Psoas muscle (tissue), 7 donors: ENCODE measurements at regions not wholly inside any gene's neighbourhood (a gene's known extent, or its start where the extent isn't known, plus 50 kb on each side); places are given as distances from the start of the nearest gene placed in this dataset.

Source experiments
- ATAC-seq, 4 donors: fragments of 200-7000 bp; cut with Tn5 transposase; one replicate each; pipeline ENCODE4 v1.9.1; 2020; ENCODE audit warnings: moderate library complexity in 3 of 4, mild to moderate bottlenecking in 2 of 4
- DNase-seq, 2 donors: peaks; one replicate each; pipeline ENCODE4 v3.0.0-alpha.2; 2020
- H3K27ac ChIP-seq: fragments of 200-600 bp; one replicate; pipeline ENCODE4 v1.8.0; 2022
- H3K27me3 ChIP-seq, 3 donors: fragments of 200-600 bp in 1 of 3; one replicate each; pipeline versions ENCODE4 v1.6.1 to v1.8.0; 2013 to 2022; ENCODE audit warnings: low read length in 2 of 3, mild to moderate bottlenecking in 2 of 3, moderate library complexity in 1 of 3; ENCODE audit not compliant: insufficient read depth in 3 of 3
- H3K36me3 ChIP-seq, 2 donors: fragments of 200-600 bp in 1 of 2; one replicate each; pipeline versions ENCODE4 v1.6.1 to v1.8.0; 2013 to 2022; ENCODE audit warnings: low read depth in 1 of 2, mild to moderate bottlenecking in 1 of 2, moderate library complexity in 1 of 2; ENCODE audit not compliant: insufficient read depth in 1 of 2
- H3K4me1 ChIP-seq: fragments of 200-600 bp; one replicate; pipeline ENCODE4 v1.8.0; 2022
- H3K4me3 ChIP-seq: fragments of 200-600 bp; one replicate; pipeline ENCODE4 v1.8.0; 2022; ENCODE audit warnings: mild to moderate bottlenecking
- H3K9me3 ChIP-seq: fragments of 200-600 bp; one replicate; pipeline ENCODE4 v1.8.0; 2022
- CTCF ChIP-seq: fragments of 200-600 bp; IDR thresholded peaks from one replicate; pipeline ENCODE4 v1.8.0; 2022; ENCODE audit warnings: antibody characterized with exemption
- WGBS, 3 donors: extraction: QIAGEN DNeasy Blood & Tissue Kit; methylation state at CpG; one replicate each; pipeline versions ENCODE4 v1.1.6 to v1.1.7; 2013; 5-methylcytosine and 5-hydroxymethylcytosine counted together
- intact Hi-C, 2 donors: fragments of 100-400 bp; cut with DNase I; formaldehyde crosslinking; loops; one replicate each; pipeline versions ENCODE4 v1.11.0 to v1.14.2; 2022
- donor health status: healthy with polysubstance abuse.
- donor health status: DM: no; HTN: no; CAD: no; lungs with moderate emphysema.
- donor health status: Bipolar disorder and iron deficiency.
- donor health status: healthy.
- donor health status: DM: yes; HTN: yes; CAD: no.
- donor health status: DM: no; HTN: no; CAD: no.
- donor health status: DM: yes; HTN: yes; CAD: no.

- Histone ChIP-seq H3K4me3 (no peak overlapping the region), H3K9me3 (no peaks in the 10 kb centered on the region), H3K27ac (no peak overlapping the region), H3K4me1 (no peaks in the 10 kb centered on the region), H3K36me3 (no peaks in the 10 kb centered on the region), H3K27me3 (no peaks in the 10 kb centered on the region)
- WGBS, 3 donors: 39 to 50% (median 45%) methylated on average over 2 of the region's 2 CpGs
- intact Hi-C loops: no loop called here
- TF ChIP-seq CTCF: no peak
- ATAC-seq: no peak
- no peak for DNase-seq
These were observed 214.2 kb upstream of the PCDH10 start for GRCh38 chr4:132934911-132935310.

GRCh38 chr4:132955146-132955545, 193.9 kb upstream of the PCDH10 start:
- ATAC-seq: no peak
- no peaks in the 10 kb centered on the region for H3K4me1 ChIP-seq
- H3K9me3 ChIP-seq: no peaks in the 10 kb centered on the region
- intact Hi-C loops: no loop called here
- no peak for TF ChIP-seq CTCF
- H3K36me3 ChIP-seq: no peaks in the 10 kb centered on the region
- no peaks in the 10 kb centered on the region for H3K27me3 ChIP-seq
- no peak for DNase-seq
- no peak overlapping the region for H3K4me3 ChIP-seq
- no peak overlapping the region for H3K27ac ChIP-seq

- TF ChIP-seq CTCF: no peak
- Histone ChIP-seq H3K4me1 (no peaks in the 10 kb centered on the region), H3K36me3 (no peaks in the 10 kb centered on the region), H3K27ac (no peak overlapping the region), H3K27me3 (no peaks in the 10 kb centered on the region), H3K4me3 (no peak overlapping the region), H3K9me3 (no peaks in the 10 kb centered on the region)
- intact Hi-C loops: no loop called here
- WGBS, 3 donors: 86 to 95% (median 89%) methylated on average over 2 of the region's 2 CpGs
- ATAC-seq (no peak), DNase-seq (no peak)
These were observed 192.1 kb upstream of the PCDH10 start for GRCh38 chr4:132956962-132957361.

GRCh38 chr4:132958457-132959263, 190.4 kb upstream of the PCDH10 start:
- DNase-seq (no peak), ATAC-seq (no peak)
- TF ChIP-seq CTCF: no peak
- intact Hi-C loops: no loop called here
- no peaks in the 10 kb centered on the region for H3K27me3 ChIP-seq
- no peaks in the 10 kb centered on the region for H3K4me1 ChIP-seq
- H3K9me3 ChIP-seq: no peaks in the 10 kb centered on the region
- no peak overlapping the region for H3K27ac ChIP-seq
- 83 to 90% (median 86%) methylated on average over 8 of the region's 8 CpGs for WGBS, 3 donors
- H3K4me3 ChIP-seq: no peak overlapping the region
- no peaks in the 10 kb centered on the region for H3K36me3 ChIP-seq

GRCh38 chr4:132981611-132982010, 167.5 kb upstream of the PCDH10 start:
- H3K4me3 ChIP-seq: no peak overlapping the region
- H3K27ac ChIP-seq: no peak overlapping the region
- no peaks in the 10 kb centered on the region for H3K36me3 ChIP-seq
- DNase-seq (no peak), ATAC-seq (no peak)
- TF ChIP-seq CTCF: no peak
- H3K27me3 ChIP-seq: no peaks in the 10 kb centered on the region
- intact Hi-C loops: no loop called here
- 85 to 100% (median 100%) methylated on average over 1 of the region's 1 CpG for WGBS, 3 donors
- H3K4me1 ChIP-seq: no peaks in the 10 kb centered on the region
- no peaks in the 10 kb centered on the region for H3K9me3 ChIP-seq
